Esophagus squamous epithelium (tissue), 5 donors: ENCODE measurements at regions not wholly inside any gene's neighbourhood (a gene's known extent, or its start where the extent isn't known, plus 50 kb on each side); places are given as distances from the start of the nearest gene placed in this dataset.

ENCODE experiments used
- DNase-seq: peaks from one replicate; lab custom pipeline; 2025; lab: John Stamatoyannopoulos, UW
- H3K27ac ChIP-seq, 4 donors: fragments of 200-600 bp; sonication (generic); one replicate each; pipeline ENCODE4 v1.5.1; 2016 to 2019; ENCODE audit warnings: mild to moderate bottlenecking in 1 of 4
- H3K27me3 ChIP-seq, 4 donors: fragments of 200-600 bp; sonication (generic); 1 replicate in 3 of 4; 2 replicates in 1 of 4; pipeline versions ENCODE4 v1.5.1 to v1.6.0; 2017 to 2021; ENCODE audit warnings: antibody characterized with exemption in 1 of 4
- H3K36me3 ChIP-seq, 3 donors: fragments of 200-600 bp; sonication (generic); one replicate each; pipeline ENCODE4 v1.5.1; 2016 to 2019
- H3K4me1 ChIP-seq, 3 donors: fragments of 200-600 bp; sonication (generic); one replicate each; pipeline ENCODE4 v1.5.1; 2017 to 2019
- H3K4me3 ChIP-seq, 4 donors: fragments of 200-600 bp; sonication (generic); 1 replicate in 3 of 4; 2 replicates in 1 of 4; pipeline ENCODE4 v1.5.1; 2016 to 2019; ENCODE audit warnings: mild to moderate bottlenecking in 2 of 4, moderate library complexity in 1 of 4
- H3K9me3 ChIP-seq, 3 donors: fragments of 200-600 bp; sonication (generic); one replicate each; pipeline ENCODE4 v1.5.1; 2016 to 2019
- POLR2A ChIP-seq, 4 donors: fragments of 450-650 bp; IDR thresholded peaks; one replicate each; pipeline ENCODE4 v1.6.1; 2017; ENCODE audit warnings: antibody characterized with exemption in 4 of 4, mild to moderate bottlenecking in 4 of 4, moderate library complexity in 3 of 4
- WGBS, 2 donors: methylation state at CpG; one replicate each; pipeline ENCODE4 v1.1.5; 2018; 5-methylcytosine and 5-hydroxymethylcytosine counted together
- intact Hi-C: fragments of 100-400 bp; cut with DNase I; formaldehyde crosslinking; loops from one replicate; pipeline ENCODE4 v1.15.0; 2022
- TF ChIP-seq, protein P1 (sequence below), 6 experiments: fragments of 450-650 bp in 4 of 6; fragments of 200-600 bp in 2 of 6; sonication (generic) in 2 of 6; IDR thresholded peaks; one replicate each; pipeline ENCODE4 v1.5.1; 2016 to 2019; ENCODE audit warnings: antibody characterized with exemption in 6 of 6, mild to moderate bottlenecking in 4 of 6, moderate library complexity in 4 of 6
- donor health status: DM: yes; HTN: yes; CAD: no.

DNA sequence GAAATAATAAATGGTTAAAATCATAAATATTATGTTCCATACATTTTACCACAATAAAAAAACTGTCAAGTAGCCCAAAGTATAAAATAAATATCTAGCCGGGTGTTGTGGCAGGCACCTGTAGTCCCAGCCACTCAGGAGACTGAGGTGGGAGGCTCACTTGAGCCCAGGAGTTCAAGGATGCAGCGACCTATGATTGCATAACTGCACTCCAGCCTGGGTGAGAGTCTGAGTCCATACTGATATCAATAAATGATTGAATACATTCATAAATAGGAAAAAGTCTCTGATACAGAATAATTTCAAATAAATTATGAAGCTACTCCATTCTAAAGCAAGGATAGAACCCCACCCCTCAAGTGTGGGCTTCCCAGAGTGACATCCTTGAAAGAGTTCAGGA, 68.5 kb upstream of the GATA2 start:
- 70 to 73% methylated on average over 2 of the region's 2 CpGs for WGBS, 2 donors
- TF ChIP-seq, protein P1, sequence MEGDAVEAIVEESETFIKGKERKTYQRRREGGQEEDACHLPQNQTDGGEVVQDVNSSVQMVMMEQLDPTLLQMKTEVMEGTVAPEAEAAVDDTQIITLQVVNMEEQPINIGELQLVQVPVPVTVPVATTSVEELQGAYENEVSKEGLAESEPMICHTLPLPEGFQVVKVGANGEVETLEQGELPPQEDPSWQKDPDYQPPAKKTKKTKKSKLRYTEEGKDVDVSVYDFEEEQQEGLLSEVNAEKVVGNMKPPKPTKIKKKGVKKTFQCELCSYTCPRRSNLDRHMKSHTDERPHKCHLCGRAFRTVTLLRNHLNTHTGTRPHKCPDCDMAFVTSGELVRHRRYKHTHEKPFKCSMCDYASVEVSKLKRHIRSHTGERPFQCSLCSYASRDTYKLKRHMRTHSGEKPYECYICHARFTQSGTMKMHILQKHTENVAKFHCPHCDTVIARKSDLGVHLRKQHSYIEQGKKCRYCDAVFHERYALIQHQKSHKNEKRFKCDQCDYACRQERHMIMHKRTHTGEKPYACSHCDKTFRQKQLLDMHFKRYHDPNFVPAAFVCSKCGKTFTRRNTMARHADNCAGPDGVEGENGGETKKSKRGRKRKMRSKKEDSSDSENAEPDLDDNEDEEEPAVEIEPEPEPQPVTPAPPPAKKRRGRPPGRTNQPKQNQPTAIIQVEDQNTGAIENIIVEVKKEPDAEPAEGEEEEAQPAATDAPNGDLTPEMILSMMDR (IDR thresholded peaks at IDR 0.05), result no peak
- no peak for TF ChIP-seq POLR2A (IDR thresholded peaks at IDR 0.05)
- no peak overlapping the region for H3K27ac ChIP-seq

DNA sequence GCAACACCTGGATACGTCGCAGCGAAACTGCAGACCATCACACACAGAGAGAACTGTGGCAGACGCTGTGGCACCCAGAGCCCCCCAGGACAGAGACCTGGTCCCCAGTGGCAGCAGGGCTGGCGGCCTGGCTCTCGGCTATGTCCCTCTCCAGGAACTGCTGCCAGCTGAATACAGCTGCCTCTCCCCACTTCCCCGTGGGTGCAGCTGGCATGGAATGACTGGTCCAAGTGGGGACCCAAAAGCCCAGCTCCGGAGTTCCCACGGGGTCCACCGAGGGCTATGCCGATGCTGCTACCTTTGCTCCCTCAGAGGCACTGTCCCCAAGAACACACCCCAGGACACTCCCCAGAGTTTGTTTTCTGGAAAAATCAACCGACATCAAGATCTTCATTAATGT, 67.8 kb upstream of the GATA2 start:
- H3K4me3 ChIP-seq, result no peak overlapping the region
- peaks cover 0 to 57% (median 0%) of the 10 kb centered on the region in 4 donors for H3K27me3 ChIP-seq
- no peak for TF ChIP-seq POLR2A (IDR thresholded peaks at IDR 0.05)
- TF ChIP-seq, protein P1 (IDR thresholded peaks at IDR 0.05), result no peak
- DNase-seq, result no peak
- no peak overlapping the region for H3K27ac ChIP-seq
- no peaks in the 10 kb centered on the region for H3K9me3 ChIP-seq
- 83 to 93% methylated on average over 6 to 7 of the region's 12 CpGs for WGBS, 2 donors
- peaks cover 0 to 11% (median 3%) of the 10 kb centered on the region in 3 donors for H3K4me1 ChIP-seq
- intact Hi-C loops, result no loop called here
- no peaks in the 10 kb centered on the region for H3K36me3 ChIP-seq

More for the DNA sequence above, 68.5 kb upstream of the GATA2 start:
- Histone ChIP-seq H3K27me3 (peaks cover 0 to 52% (median 0%) of the 10 kb centered on the region in 4 donors), H3K4me1 (peaks cover 0 to 4% (median 0%) of the 10 kb centered on the region in 3 donors), H3K36me3 (no peaks in the 10 kb centered on the region), H3K4me3 (no peak overlapping the region), H3K9me3 (no peaks in the 10 kb centered on the region)
- intact Hi-C loops, result no loop called here
- no peak for DNase-seq

DNA sequence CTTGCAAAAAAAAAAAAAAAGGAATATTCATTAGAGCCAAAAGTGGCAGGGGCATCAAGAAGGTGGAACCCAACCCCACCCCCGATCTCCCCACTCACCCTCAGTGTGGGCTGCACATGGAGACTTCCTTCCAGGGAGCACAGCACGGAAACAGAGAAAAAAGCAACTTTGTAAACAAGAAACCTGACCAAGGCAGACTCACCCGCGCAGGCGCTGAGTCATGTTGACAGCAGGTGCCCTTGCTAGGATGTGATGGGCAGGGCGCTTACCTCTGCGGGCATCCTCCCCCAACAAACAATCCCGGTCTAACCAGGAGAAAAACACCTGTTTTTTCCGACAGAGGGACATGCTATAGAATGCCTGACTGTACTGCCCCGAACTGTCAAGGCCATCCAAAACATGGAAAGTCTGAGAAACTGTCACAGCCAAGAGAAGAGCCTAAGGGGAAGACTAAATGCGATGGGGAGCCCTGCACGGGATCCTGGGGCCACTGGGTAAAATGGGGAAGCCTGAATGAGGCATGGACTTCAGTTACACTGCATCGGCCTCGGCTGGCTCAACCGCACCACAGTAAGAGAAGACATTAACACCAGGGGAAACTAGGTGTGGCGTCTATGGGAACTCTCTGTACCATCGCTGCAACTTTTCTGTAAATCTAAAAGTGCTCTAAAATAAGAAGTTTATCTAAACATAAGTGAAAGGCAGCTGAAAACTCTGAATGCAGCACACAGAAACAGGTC, 66.7 kb upstream of the GATA2 start:
- H3K9me3 ChIP-seq, result no peaks in the 10 kb centered on the region
- intact Hi-C loops, result no loop called here
- H3K27ac ChIP-seq, result no peak overlapping the region
- DNase-seq, result no peak
- peaks cover 0 to 61% (median 3%) of the 10 kb centered on the region in 4 donors for H3K27me3 ChIP-seq
- TF ChIP-seq, protein P1 (IDR thresholded peaks at IDR 0.05), result no peak
- TF ChIP-seq POLR2A (IDR thresholded peaks at IDR 0.05), result no peak
- H3K4me1 ChIP-seq, result peaks cover 0 to 22% (median 5%) of the 10 kb centered on the region in 3 donors
- H3K4me3 ChIP-seq, result no peak overlapping the region
- no peaks in the 10 kb centered on the region for H3K36me3 ChIP-seq
- 32 to 38% methylated on average over 17 of the region's 17 CpGs for WGBS, 2 donors

DNA sequence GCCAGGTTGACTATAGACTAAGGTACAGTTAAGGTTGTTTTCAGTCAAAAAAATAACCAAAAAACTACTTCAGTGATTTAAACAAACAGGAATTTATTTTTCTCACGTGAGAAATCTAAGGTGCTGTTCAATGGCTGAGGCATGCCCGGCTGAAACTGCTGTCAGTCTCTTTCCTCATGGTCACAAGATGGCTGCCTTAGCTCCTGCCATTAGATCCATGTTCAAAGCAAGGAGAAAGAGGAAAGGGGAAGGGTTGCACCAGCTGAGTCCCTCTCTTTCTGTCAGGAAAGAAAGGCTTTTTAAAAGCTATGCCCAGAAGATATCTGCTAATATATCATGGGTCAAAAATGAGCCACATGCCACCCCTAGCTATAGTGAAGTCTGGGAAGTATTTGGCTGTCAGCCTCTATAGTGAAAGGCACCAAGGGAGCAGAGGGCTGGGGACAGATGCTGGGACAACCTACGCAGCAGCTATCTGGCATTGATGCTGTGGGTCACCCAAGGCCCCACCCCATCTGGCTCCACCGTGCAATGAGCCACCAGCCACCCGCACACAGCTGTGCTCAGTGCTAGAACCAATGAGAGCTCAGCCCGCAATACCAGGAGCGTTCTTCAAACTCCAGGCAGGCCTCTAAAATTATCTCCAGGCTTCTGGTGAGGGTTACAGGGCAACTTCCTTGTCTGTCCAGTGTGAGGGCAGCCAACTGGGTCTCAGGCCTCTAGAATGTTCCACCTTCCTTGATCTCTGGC, 64.7 kb upstream of the GATA2 start:
- Histone ChIP-seq H3K27ac (no peak overlapping the region), H3K4me1 (peaks cover 0 to 23% (median 5%) of the 10 kb centered on the region in 3 donors), H3K9me3 (no peaks in the 10 kb centered on the region), H3K4me3 (no peak overlapping the region), H3K36me3 (no peaks in the 10 kb centered on the region), H3K27me3 (peaks cover 0 to 79% (median 3%) of the 10 kb centered on the region in 4 donors)
- no peak for TF ChIP-seq POLR2A (IDR thresholded peaks at IDR 0.05)
- TF ChIP-seq, protein P1 (IDR thresholded peaks at IDR 0.05), result no peak
- intact Hi-C loops, result no loop called here
- WGBS, 2 donors, result 75 to 87% methylated on average over 4 of the region's 7 CpGs
- DNase-seq, result no peak

DNA sequence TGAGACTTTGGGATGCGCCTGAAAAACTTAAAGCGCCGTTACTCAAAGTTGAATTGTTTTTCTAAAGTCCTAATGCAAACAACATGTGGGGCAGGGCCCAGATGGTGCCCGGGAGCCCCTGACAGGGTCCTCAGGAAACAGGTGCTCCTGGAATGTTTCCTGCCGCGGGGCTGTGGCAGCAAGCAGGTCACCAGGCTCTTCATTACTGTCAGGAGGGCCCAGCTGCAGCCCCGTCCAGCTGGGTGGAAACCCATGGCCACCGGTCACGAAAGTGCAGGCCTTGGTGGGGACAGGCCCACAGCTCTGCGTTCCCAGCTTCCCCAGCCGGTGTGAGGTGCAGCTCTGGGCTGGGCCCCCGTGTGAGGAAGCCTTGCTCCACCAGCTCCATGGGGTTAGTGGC, 63.9 kb upstream of the GATA2 start:
- no peak overlapping the region for H3K4me3 ChIP-seq
- no peak for DNase-seq
- H3K4me1 ChIP-seq, result peaks cover 0 to 23% (median 5%) of the 10 kb centered on the region in 3 donors
- TF ChIP-seq POLR2A (IDR thresholded peaks at IDR 0.05), result no peak
- TF ChIP-seq, protein P1 (IDR thresholded peaks at IDR 0.05), result no peak
- no peak overlapping the region for H3K27ac ChIP-seq
- no peaks in the 10 kb centered on the region for H3K36me3 ChIP-seq
- no peaks in the 10 kb centered on the region for H3K9me3 ChIP-seq
- intact Hi-C loops, result no loop called here
- peaks cover 0 to 78% (median 3%) of the 10 kb centered on the region in 4 donors for H3K27me3 ChIP-seq
- WGBS, 2 donors, result 49 to 58% methylated on average over 3 to 11 of the region's 12 CpGs
